ENCODE measurements at regions not wholly inside any gene's neighbourhood (a gene's known extent, or its start where the extent isn't known, plus 50 kb on each side); places are given as distances from the start of the nearest gene placed in this dataset.

GRCh38 chr10:109030581-109031210 lies 892.6 kb downstream of the XPNPEP1 start (continued):
- TF ChIP-seq E2F1 (CRISPR knock-in tag; IDR thresholded peaks at IDR 0.05), result no peak
- no peak for TF ChIP-seq IRF2 (CRISPR knock-in tag; IDR thresholded peaks at IDR 0.05; ENCODE audit: borderline replicate concordance, low read depth)
- TF ChIP-seq ATF6 (CRISPR knock-in tag; IDR thresholded peaks at IDR 0.05), result no peak
- no peak for TF ChIP-seq NFE2L1 (CRISPR knock-in tag; IDR thresholded peaks at IDR 0.05)
- no peak for TF ChIP-seq ZNF219 (CRISPR knock-in tag; IDR thresholded peaks at IDR 0.05; ENCODE audit: borderline replicate concordance)
- TF ChIP-seq CDX4 (CRISPR knock-in tag; IDR thresholded peaks at IDR 0.05; ENCODE audit: borderline replicate concordance), result no peak
- TF ChIP-seq ATF1 (CRISPR knock-in tag; IDR thresholded peaks at IDR 0.05), result no peak
- TF ChIP-seq JAZF1 (CRISPR knock-in tag; IDR thresholded peaks at IDR 0.05), result no peak
- no peak for TF ChIP-seq FOXJ3 (CRISPR knock-in tag; IDR thresholded peaks at IDR 0.05; ENCODE audit: borderline replicate concordance)

GRCh38 chr10:109029870-109030269 lies 893.4 kb downstream of the XPNPEP1 start:
- H3K27ac Mint-ChIP-seq, result no peak overlapping the region
- no peak for TF ChIP-seq FOXJ3 (CRISPR knock-in tag; IDR thresholded peaks at IDR 0.05; ENCODE audit: borderline replicate concordance)
- TF ChIP-seq ZNF317 (CRISPR knock-in tag; IDR thresholded peaks at IDR 0.05; ENCODE audit: borderline replicate concordance, low read depth), result no peak
- TF ChIP-seq MAX (CRISPR knock-in tag; IDR thresholded peaks at IDR 0.05), result no peak
- no peak for TF ChIP-seq FOXK1 (CRISPR knock-in tag; IDR thresholded peaks at IDR 0.05)
- no peak for TF ChIP-seq IRF1 (CRISPR knock-in tag; IDR thresholded peaks at IDR 0.05)
- TF ChIP-seq AR (CRISPR knock-in tag; IDR thresholded peaks at IDR 0.05), result no peak
- no peak for TF ChIP-seq GABPB1 (CRISPR knock-in tag; IDR thresholded peaks at IDR 0.05)
- no peak for TF ChIP-seq ZNF232 (CRISPR knock-in tag; IDR thresholded peaks at IDR 0.05)
- no peak for TF ChIP-seq NFYB (CRISPR knock-in tag; conservative IDR thresholded peaks at IDR 0.05; ENCODE audit: low read depth)
- TF ChIP-seq ATF1 (CRISPR knock-in tag; IDR thresholded peaks at IDR 0.05), result no peak
- no peak for TF ChIP-seq ZNF423 (CRISPR knock-in tag; IDR thresholded peaks at IDR 0.05)
- no peak for TF ChIP-seq ZNF263 (CRISPR knock-in tag; IDR thresholded peaks at IDR 0.05; ENCODE audit: low read depth)
- TF ChIP-seq TP53 (CRISPR knock-in tag; IDR thresholded peaks at IDR 0.05), result no peak
- no peak for TF ChIP-seq CREM (CRISPR knock-in tag; IDR thresholded peaks at IDR 0.05)
- no peak for TF ChIP-seq CDX4 (CRISPR knock-in tag; IDR thresholded peaks at IDR 0.05; ENCODE audit: borderline replicate concordance)
- no peak for TF ChIP-seq CREB1 (CRISPR knock-in tag; IDR thresholded peaks at IDR 0.05)
- H3K4me3 Mint-ChIP-seq, result no peak overlapping the region
- DNase-seq (ENCODE audit: low spot score) (no peak), ATAC-seq (no peak)
- POLR2A ChIA-PET, result no interaction called here
- no peaks in the 10 kb centered on the region for H3K9me3 Mint-ChIP-seq
- CTCF ChIA-PET, result no interaction called here
- H3K36me3 Mint-ChIP-seq, result no peaks in the 10 kb centered on the region
- no peaks in the 10 kb centered on the region for H3K27me3 Mint-ChIP-seq (ENCODE audit: low read depth)
- no peaks in the 10 kb centered on the region for H3K4me1 Mint-ChIP-seq

Data from WTC11 (cell line).